Fibroblast of mammary gland (primary cell): ENCODE measurements at regions not wholly inside any gene's neighbourhood (a gene's known extent, or its start where the extent isn't known, plus 50 kb on each side); places are given as distances from the start of the nearest gene placed in this dataset.

ENCODE experiments used
- DNase-seq: peaks from one replicate; pipeline ENCODE4 v3.0.0-alpha.2; 2010; ENCODE audit warnings: low read depth
- H3K4me3 ChIP-seq: 2 replicates; pipeline ENCODE4 v1.5.1; 2011; ENCODE audit warnings: low read depth, mild to moderate bottlenecking, low read length, moderate library complexity; ENCODE audit not compliant: control insufficient read depth
- CTCF ChIP-seq: conservative IDR thresholded peaks from 2 replicates; pipeline ENCODE4 v1.5.1; 2011; ENCODE audit warnings: low read depth, low read length, inconsistent platforms; ENCODE audit not compliant: control insufficient read depth, insufficient read depth

- H3K4me3 ChIP-seq: no peak overlapping the region
- no peak for TF ChIP-seq CTCF
- no peak for DNase-seq
Observed at GRCh38 chr4:136124251-136124745, 1408.0 kb downstream of the PCDH18 start.

- no peak overlapping the region for H3K4me3 ChIP-seq
- no peak for TF ChIP-seq CTCF
- no peak for DNase-seq
Observed at GRCh38 chr4:136121426-136121825, 1410.9 kb downstream of the PCDH18 start.

- no peak for DNase-seq
- H3K4me3 ChIP-seq: no peak overlapping the region
- no peak for TF ChIP-seq CTCF
Observed at GRCh38 chr4:136113921-136114320, 1418.4 kb downstream of the PCDH18 start.

- no peak for TF ChIP-seq CTCF
- H3K4me3 ChIP-seq: no peak overlapping the region
- DNase-seq: no peak
Observed at GRCh38 chr4:136112116-136112515, 1420.2 kb downstream of the PCDH18 start.

GRCh38 chr4:136106753-136107152, 1425.5 kb downstream of the PCDH18 start:
- no peak for DNase-seq
- H3K4me3 ChIP-seq: no peak overlapping the region
- TF ChIP-seq CTCF: no peak

- no peak for DNase-seq
- no peak overlapping the region for H3K4me3 ChIP-seq
- no peak for TF ChIP-seq CTCF
Observed at GRCh38 chr4:136103616-136104015, 1428.7 kb downstream of the PCDH18 start.

GRCh38 chr4:136097676-136098075, 1434.6 kb downstream of the PCDH18 start:
- TF ChIP-seq CTCF: no peak
- no peak overlapping the region for H3K4me3 ChIP-seq
- DNase-seq: no peak
